T-cell (primary cell): ENCODE measurements at regions not wholly inside any gene's neighbourhood (a gene's known extent, or its start where the extent isn't known, plus 50 kb on each side); places are given as distances from the start of the nearest gene placed in this dataset.
"Not testable (repeated sequence)": the region's sequence is repeated elsewhere in the genome, so short reads cannot be mapped to it uniquely, and the experiment has no call there.

ENCODE experiments used
- ATAC-seq, 4 experiments: fragments of 200-7000 bp in 3 of 4; fragments of 150-1000 bp in 1 of 4; cut with Tn5 transposase; replicated peaks in 1 of 4; 1 replicate in 3 of 4; 2 replicates in 1 of 4; pipeline ENCODE4 v1.10.0; 2021; ENCODE audit warnings: moderate library complexity in 3 of 4, mild to moderate bottlenecking in 2 of 4, moderate number of reproducible peaks in 1 of 4
- CTCF ChIA-PET, 2 donors: fragments of 300-600 bp; sonication (Branson Sonifier 250); formaldehyde crosslinking; loops; one replicate each; lab custom pipeline; 2022; ENCODE audit warnings: antibody characterized with exemption in 2 of 2; lab: Charles Lee
- POLR2A ChIA-PET, 2 donors: fragments of 300-600 bp; sonication (Branson Sonifier 250); formaldehyde crosslinking; loops; one replicate each; lab custom pipeline; 2022; ENCODE audit warnings: antibody characterized with exemption in 2 of 2; lab: Charles Lee
- DNase-seq, 35 experiments: peaks; one replicate each; pipeline versions ENCODE4 v3.0.0 to v3.0.0-alpha.2; 2013 to 2023
- H3K27ac ChIP-seq: one replicate; pipeline ENCODE4 v1.5.1; 2013; ENCODE audit warnings: low read length
- H3K27me3 ChIP-seq, 2 experiments: replicated peaks in 1 of 2; 1 replicate in 1 of 2; 2 replicates in 1 of 2; pipeline versions ENCODE4 v1.6.1 to v1.7.0; 2013; ENCODE audit warnings: low read length in 1 of 2, mixed read lengths in 1 of 2; ENCODE audit not compliant: control insufficient read depth in 2 of 2, insufficient read depth in 2 of 2; ENCODE audit errors: extremely low read depth in 1 of 2
- H3K36me3 ChIP-seq, 2 donors: 1 replicate in 1 of 2; 2 replicates in 1 of 2; pipeline versions ENCODE4 v1.6.1 to v1.7.0; 2013; ENCODE audit warnings: low read length in 1 of 2; ENCODE audit not compliant: control insufficient read depth in 2 of 2, insufficient read depth in 1 of 2; ENCODE audit errors: extremely low read depth in 1 of 2
- H3K4me1 ChIP-seq, 2 experiments: 1 replicate in 1 of 2; 2 replicates in 1 of 2; pipeline versions ENCODE4 v1.6.1 to v1.7.0; 2013; ENCODE audit warnings: low read length in 2 of 2, mixed read lengths in 1 of 2; ENCODE audit not compliant: insufficient read depth in 2 of 2, control insufficient read depth in 1 of 2; ENCODE audit errors: extremely low read depth in 1 of 2
- H3K4me3 ChIP-seq, 2 donors: 1 replicate in 1 of 2; 2 replicates in 1 of 2; pipeline versions ENCODE4 v1.5.1 to v1.7.0; 2013; ENCODE audit warnings: mild to moderate bottlenecking in 2 of 2, low read length in 1 of 2, moderate library complexity in 1 of 2; ENCODE audit not compliant: control insufficient read depth in 1 of 2; ENCODE audit errors: extremely low read depth in 1 of 2
- H3K9me3 ChIP-seq: 2 replicates; pipeline ENCODE4 v1.7.0; 2013
- H3K27ac Mint-ChIP-seq, 2 donors: one replicate each; pipeline ENCODE4 v1.8.0; 2020 to 2021; ENCODE audit warnings: mild to moderate bottlenecking in 2 of 2, mixed read lengths in 2 of 2
- H3K27me3 Mint-ChIP-seq, 2 donors: one replicate each; pipeline ENCODE4 v1.8.0; 2021 to 2022; ENCODE audit warnings: mixed read lengths in 2 of 2
- H3K36me3 Mint-ChIP-seq: one replicate; pipeline ENCODE4 v1.8.0; 2021; ENCODE audit warnings: mixed read lengths
- H3K4me1 Mint-ChIP-seq, 3 donors: one replicate each; pipeline ENCODE4 v1.8.0; 2020 to 2022; ENCODE audit warnings: mixed read lengths in 3 of 3, mild to moderate bottlenecking in 1 of 3
- H3K4me3 Mint-ChIP-seq, 3 donors: one replicate each; pipeline ENCODE4 v1.8.0; 2020 to 2022; ENCODE audit warnings: mild to moderate bottlenecking in 3 of 3, mixed read lengths in 3 of 3, moderate library complexity in 3 of 3
- H3K9me3 Mint-ChIP-seq, 3 donors: one replicate each; pipeline ENCODE4 v1.8.0; 2020 to 2022; ENCODE audit warnings: mixed read lengths in 3 of 3
- whole genome bisulfite sequencing: methylation state at CpG from one replicate; pipeline ENCODE4 v1.1.5; 2013; ENCODE audit warnings: missing lambda C conversion rate; ENCODE audit not compliant: insufficient coverage; 5-methylcytosine and 5-hydroxymethylcytosine counted together

- no peaks in the 10 kb centered on the region for H3K4me1 ChIP-seq
- H3K4me3 ChIP-seq, result no peak overlapping the region
- Mint-ChIP-seq H3K4me1 (no peaks in the 10 kb centered on the region), H3K4me3 (no peak overlapping the region), H3K9me3 (peaks cover 0 to 3% (median 0%) of the 10 kb centered on the region in 3 donors), H3K36me3 (no peaks in the 10 kb centered on the region), H3K27me3 (no peaks in the 10 kb centered on the region), H3K27ac (no peak overlapping the region)
- no peak overlapping the region for H3K27ac ChIP-seq
- ATAC-seq (no peak), DNase-seq (no peak)
- H3K36me3 ChIP-seq, result no peaks in the 10 kb centered on the region
- ChIA-PET CTCF (no interaction called here), POLR2A (no interaction called here)
- no peaks in the 10 kb centered on the region for H3K9me3 ChIP-seq
- H3K27me3 ChIP-seq, result no peaks in the 10 kb centered on the region
Measured at GRCh38 chr4:164350061-164350460, 403.9 kb upstream of the SMIM31 start.

- H3K27ac ChIP-seq, H3K27me3 ChIP-seq, POLR2A ChIA-PET, H3K9me3 ChIP-seq, H3K27me3 Mint-ChIP-seq, H3K4me3 Mint-ChIP-seq, H3K27ac Mint-ChIP-seq, H3K4me3 ChIP-seq, ATAC-seq, H3K36me3 ChIP-seq, CTCF ChIA-PET, H3K9me3 Mint-ChIP-seq, H3K4me1 ChIP-seq, H3K4me1 Mint-ChIP-seq, H3K36me3 Mint-ChIP-seq, DNase-seq: not testable (repeated sequence)
- 92% methylated on average over 8 of the region's 24 CpGs for WGBS
Measured at GRCh38 chr4:164350716-164351115, 403.2 kb upstream of the SMIM31 start.

- no peaks in the 10 kb centered on the region for H3K4me1 ChIP-seq
- no peak overlapping the region for H3K27ac ChIP-seq
- Mint-ChIP-seq H3K36me3 (no peaks in the 10 kb centered on the region), H3K4me1 (no peaks in the 10 kb centered on the region), H3K27ac (no peak overlapping the region), H3K4me3 (no peak overlapping the region), H3K9me3 (no peaks in the 10 kb centered on the region), H3K27me3 (no peaks in the 10 kb centered on the region)
- DNase-seq (no peak), ATAC-seq (no peak)
- no peaks in the 10 kb centered on the region for H3K36me3 ChIP-seq
- ChIA-PET CTCF (no interaction called here), POLR2A (no interaction called here)
- H3K9me3 ChIP-seq, result no peaks in the 10 kb centered on the region
- WGBS, result no CpG with 5 or more reads among the region's 2 CpGs
- H3K27me3 ChIP-seq, result no peaks in the 10 kb centered on the region
- H3K4me3 ChIP-seq, result no peak overlapping the region
Measured at GRCh38 chr4:164357957-164358356, 396.0 kb upstream of the SMIM31 start.

- Histone ChIP-seq H3K4me3 (no peak overlapping the region), H3K36me3 (no peaks in the 10 kb centered on the region), H3K27ac (no peak overlapping the region), H3K9me3 (no peaks in the 10 kb centered on the region), H3K4me1 (no peaks in the 10 kb centered on the region), H3K27me3 (no peaks in the 10 kb centered on the region)
- Mint-ChIP-seq H3K9me3 (no peaks in the 10 kb centered on the region), H3K4me1 (no peaks in the 10 kb centered on the region), H3K4me3 (no peak overlapping the region), H3K27me3 (no peaks in the 10 kb centered on the region), H3K36me3 (no peaks in the 10 kb centered on the region), H3K27ac (no peak overlapping the region)
- ATAC-seq (no peak), DNase-seq (no peak)
- POLR2A ChIA-PET, result no interaction called here
- no CpG with 5 or more reads among the region's 1 CpG for WGBS
- CTCF ChIA-PET, result no interaction called here
Measured at GRCh38 chr4:164358400-164358799, 395.5 kb upstream of the SMIM31 start.

GRCh38 chr4:164359881-164360280, 394.1 kb upstream of the SMIM31 start:
- CTCF ChIA-PET, result no interaction called here
- Histone ChIP-seq H3K9me3 (no peaks in the 10 kb centered on the region), H3K27ac (no peak overlapping the region), H3K4me3 (no peak overlapping the region), H3K36me3 (no peaks in the 10 kb centered on the region), H3K27me3 (no peaks in the 10 kb centered on the region), H3K4me1 (no peaks in the 10 kb centered on the region)
- H3K9me3 Mint-ChIP-seq, result no peaks in the 10 kb centered on the region
- H3K36me3 Mint-ChIP-seq, result no peaks in the 10 kb centered on the region
- H3K27ac Mint-ChIP-seq, result no peak overlapping the region
- ATAC-seq, result no peak
- no peak for DNase-seq
- POLR2A ChIA-PET, result interaction anchor here in 1 of 2 donors (0.6 kb wide), 1 partner anchor 72 kb away, joined by 3 read pairs; no protein-coding TSS in a partner anchor
- 72% methylated on average over 4 of the region's 6 CpGs for WGBS
- no peak overlapping the region for H3K4me3 Mint-ChIP-seq
- H3K27me3 Mint-ChIP-seq, result no peaks in the 10 kb centered on the region
- H3K4me1 Mint-ChIP-seq, result no peaks in the 10 kb centered on the region

- POLR2A ChIA-PET, result no interaction called here
- H3K9me3 ChIP-seq, result no peaks in the 10 kb centered on the region
- no peaks in the 10 kb centered on the region for H3K4me1 ChIP-seq
- H3K27ac ChIP-seq, result no peak overlapping the region
- DNase-seq (no peak), ATAC-seq (no peak)
- no CpG with 5 or more reads among the region's 6 CpGs for WGBS
- H3K36me3 Mint-ChIP-seq, result no peaks in the 10 kb centered on the region
- H3K27me3 Mint-ChIP-seq, result no peaks in the 10 kb centered on the region
- no peaks in the 10 kb centered on the region for H3K36me3 ChIP-seq
- H3K27me3 ChIP-seq, result no peaks in the 10 kb centered on the region
- H3K9me3 Mint-ChIP-seq, result no peaks in the 10 kb centered on the region
- CTCF ChIA-PET, result no interaction called here
- H3K4me3 ChIP-seq, result no peak overlapping the region
- H3K4me1 Mint-ChIP-seq, result no peaks in the 10 kb centered on the region
- H3K4me3 Mint-ChIP-seq, result no peak overlapping the region
- H3K27ac Mint-ChIP-seq, result no peak overlapping the region
Measured at GRCh38 chr4:164368894-164369293, 385.0 kb upstream of the SMIM31 start.

- ChIA-PET POLR2A (no interaction called here), CTCF (interaction anchor here in 1 of 2 donors (0.6 kb wide), 1 partner anchor 802 kb away, joined by 7 read pairs; no protein-coding TSS in a partner anchor)
- Histone ChIP-seq H3K36me3 (no peaks in the 10 kb centered on the region), H3K27ac (no peak overlapping the region), H3K9me3 (no peaks in the 10 kb centered on the region), H3K27me3 (no peaks in the 10 kb centered on the region), H3K4me1 (no peaks in the 10 kb centered on the region), H3K4me3 (no peak overlapping the region)
- peaks cover 2 to 6% of the 10 kb centered on the region in 2 donors for H3K27me3 Mint-ChIP-seq
- H3K36me3 Mint-ChIP-seq, result no peaks in the 10 kb centered on the region
- H3K4me1 Mint-ChIP-seq, result no peaks in the 10 kb centered on the region
- no peak overlapping the region for H3K27ac Mint-ChIP-seq
- DNase-seq, result no peak
- H3K4me3 Mint-ChIP-seq, result no peak overlapping the region
- no CpG with 5 or more reads among the region's 1 CpG for WGBS
- peaks cover 0 to 7% (median 0%) of the 10 kb centered on the region in 3 donors for H3K9me3 Mint-ChIP-seq
- ATAC-seq, result no peak
Measured at GRCh38 chr4:164373021-164373420, 380.9 kb upstream of the SMIM31 start.
